ENCODE measurements at regions not wholly inside any gene's neighbourhood (a gene's known extent, or its start where the extent isn't known, plus 50 kb on each side); places are given as distances from the start of the nearest gene placed in this dataset.
A peak's percentile ranks its signal among the peaks of the same experiment; 100 is the strongest.
"Not testable (repeated sequence)": the region's sequence is repeated elsewhere in the genome, so short reads cannot be mapped to it uniquely, and the experiment has no call there.

GRCh38 chr7:73918926-73919693 is 58.2 kb downstream of the TMEM270 start:
- no peak for DNase-seq

- DNase-seq: no peak
Measured at GRCh38 chr7:73919694-73920375, 58.9 kb downstream of the TMEM270 start.

GRCh38 chr7:73920406-73921134 is 59.6 kb downstream of the TMEM270 start:
- DNase-seq: no peak

- DNase-seq: peak in 3 of 51 donors; percentile 3 to 19 (median 13)
Measured at GRCh38 chr7:73921623-73922528, 60.9 kb downstream of the TMEM270 start.

GRCh38 chr7:73928644-73929043 is 67.7 kb downstream of the TMEM270 start:
- not testable (repeated sequence) for DNase-seq

- DNase-seq: no peak
Measured at GRCh38 chr7:73931502-73931901, 70.5 kb downstream of the TMEM270 start.

- DNase-seq: no peak
Measured at GRCh38 chr7:73932364-73932763, 71.4 kb downstream of the TMEM270 start.

- DNase-seq: no peak
Measured at GRCh38 chr7:73933091-73933490, 72.1 kb downstream of the TMEM270 start.

- DNase-seq: no peak
Measured at GRCh38 chr7:73936967-73937366, 76.0 kb downstream of the TMEM270 start.

- DNase-seq: not testable (repeated sequence)
Measured at GRCh38 chr7:73937650-73938049, 76.7 kb downstream of the TMEM270 start.

GRCh38 chr7:73939528-73939927 is 78.6 kb downstream of the TMEM270 start:
- no peak for DNase-seq

- DNase-seq: no peak
Measured at GRCh38 chr7:73940701-73941238, 79.8 kb downstream of the TMEM270 start.

GRCh38 chr7:73941836-73942551 is 81.0 kb downstream of the TMEM270 start:
- no peak for DNase-seq

- DNase-seq: no peak
Measured at GRCh38 chr7:73945022-73945421, 83.0 kb upstream of the ELN start.

GRCh38 chr7:73948287-73948686 is 79.7 kb upstream of the ELN start:
- DNase-seq: no peak

- DNase-seq: no peak
Measured at GRCh38 chr7:73952266-73952665, 75.7 kb upstream of the ELN start.

- DNase-seq: peak in 18 of 51 donors; percentile 4 to 49 (median 20)
Measured at GRCh38 chr7:73954181-73954580, 73.8 kb upstream of the ELN start.

- DNase-seq: no peak
Measured at GRCh38 chr7:73954861-73955260, 73.1 kb upstream of the ELN start.

GRCh38 chr7:73960548-73960947 is 67.4 kb upstream of the ELN start:
- DNase-seq: no peak

- not testable (repeated sequence) for DNase-seq
Measured at GRCh38 chr7:73961991-73962390, 66.0 kb upstream of the ELN start.
